Mucosa of descending colon (tissue), 3 donors: ENCODE measurements at regions not wholly inside any gene's neighbourhood (a gene's known extent, or its start where the extent isn't known, plus 50 kb on each side); places are given as distances from the start of the nearest gene placed in this dataset.

Source experiments
- ATAC-seq: fragments of 200-7000 bp; cut with Tn5 transposase; one replicate; pipeline ENCODE4 v1.9.1; 2020; ENCODE audit warnings: mild to moderate bottlenecking, moderate library complexity
- DNase-seq, 3 donors: peaks; one replicate each; pipeline ENCODE4 v3.0.0-alpha.2; 2020
- H3K36me3 ChIP-seq: fragments of 200-600 bp; one replicate; pipeline ENCODE4 v1.8.0; 2021; ENCODE audit warnings: low read depth, mild to moderate bottlenecking
- H3K4me1 ChIP-seq: fragments of 200-600 bp; one replicate; pipeline ENCODE4 v1.8.0; 2021; ENCODE audit warnings: low read depth, mild to moderate bottlenecking
- H3K4me3 ChIP-seq: fragments of 200-600 bp; one replicate; pipeline ENCODE4 v1.8.0; 2021; ENCODE audit warnings: mild to moderate bottlenecking
- H3K9me3 ChIP-seq: fragments of 200-600 bp; one replicate; pipeline ENCODE4 v1.8.0; 2021; ENCODE audit warnings: mild to moderate bottlenecking
- intact Hi-C, 2 donors: fragments of 100-400 bp; cut with DNase I in 1 of 2; cut with micrococcal nuclease in 1 of 2; formaldehyde crosslinking; loops; one replicate each; pipeline versions ENCODE4 v1.11.0 to v1.11.1; 2022; cut with DNase I, micrococcal nuclease
- TF ChIP-seq, protein P1 (sequence below): fragments of 200-600 bp; IDR thresholded peaks from one replicate; pipeline ENCODE4 v1.8.0; 2022; ENCODE audit warnings: antibody characterized with exemption, mild to moderate bottlenecking
- donor health status: DM: no; HTN: no; CAD: no; lungs with moderate emphysema.
- donor health status: DM: no; HTN: no; CAD: no.
- donor health status: DM: no; HTN: yes; CAD: no.

DNA sequence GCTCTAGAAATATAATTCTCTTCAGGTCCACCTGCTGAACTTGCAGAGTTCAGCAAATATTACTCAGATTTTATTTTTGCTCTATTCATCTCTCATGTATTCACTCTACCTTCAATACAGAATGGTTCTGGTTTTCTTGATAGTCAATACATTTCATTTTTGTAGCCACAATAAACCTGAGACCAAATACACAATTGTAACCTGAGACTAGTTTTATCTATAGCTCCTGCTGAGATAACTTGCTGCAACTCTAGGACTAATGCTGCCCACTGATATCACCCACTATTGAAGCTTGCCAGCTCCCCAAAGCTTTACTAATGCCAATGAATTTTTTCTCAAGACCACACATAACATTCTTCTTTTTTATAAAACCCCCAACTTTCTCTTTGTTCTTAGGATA lies 229.3 kb downstream of the NSUN3 start:
- Histone ChIP-seq H3K4me3 (no peak overlapping the region), H3K9me3 (no peaks in the 10 kb centered on the region), H3K36me3 (no peaks in the 10 kb centered on the region), H3K4me1 (peaks cover 3% of the 10 kb centered on the region)
- no peak for ATAC-seq
- no peak for DNase-seq
- intact Hi-C loops: no loop called here
- TF ChIP-seq, protein P1, sequence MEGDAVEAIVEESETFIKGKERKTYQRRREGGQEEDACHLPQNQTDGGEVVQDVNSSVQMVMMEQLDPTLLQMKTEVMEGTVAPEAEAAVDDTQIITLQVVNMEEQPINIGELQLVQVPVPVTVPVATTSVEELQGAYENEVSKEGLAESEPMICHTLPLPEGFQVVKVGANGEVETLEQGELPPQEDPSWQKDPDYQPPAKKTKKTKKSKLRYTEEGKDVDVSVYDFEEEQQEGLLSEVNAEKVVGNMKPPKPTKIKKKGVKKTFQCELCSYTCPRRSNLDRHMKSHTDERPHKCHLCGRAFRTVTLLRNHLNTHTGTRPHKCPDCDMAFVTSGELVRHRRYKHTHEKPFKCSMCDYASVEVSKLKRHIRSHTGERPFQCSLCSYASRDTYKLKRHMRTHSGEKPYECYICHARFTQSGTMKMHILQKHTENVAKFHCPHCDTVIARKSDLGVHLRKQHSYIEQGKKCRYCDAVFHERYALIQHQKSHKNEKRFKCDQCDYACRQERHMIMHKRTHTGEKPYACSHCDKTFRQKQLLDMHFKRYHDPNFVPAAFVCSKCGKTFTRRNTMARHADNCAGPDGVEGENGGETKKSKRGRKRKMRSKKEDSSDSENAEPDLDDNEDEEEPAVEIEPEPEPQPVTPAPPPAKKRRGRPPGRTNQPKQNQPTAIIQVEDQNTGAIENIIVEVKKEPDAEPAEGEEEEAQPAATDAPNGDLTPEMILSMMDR: no peak

DNA sequence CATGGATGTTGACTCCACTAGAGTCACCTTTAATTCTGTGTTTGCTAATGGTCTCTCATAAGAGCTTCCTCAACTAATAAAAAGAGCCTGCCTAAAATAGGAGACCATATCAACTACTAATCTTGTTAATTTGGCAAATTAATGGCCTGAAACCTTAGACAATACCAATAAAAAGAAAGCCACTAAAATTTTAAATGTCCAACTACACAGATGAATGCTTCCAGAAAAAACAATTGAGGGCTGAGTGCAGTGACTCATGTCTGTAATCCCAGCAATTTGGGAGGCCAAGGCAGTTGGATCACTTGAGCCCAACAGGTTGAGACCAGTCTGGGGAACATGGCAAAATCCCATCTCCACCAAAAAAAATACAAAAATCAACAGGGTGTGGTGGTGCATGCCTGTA lies 230.9 kb downstream of the NSUN3 start:
- DNase-seq (no peak), ATAC-seq (no peak)
- intact Hi-C loops: no loop called here
- H3K4me3 ChIP-seq: no peak overlapping the region
- peaks cover 3% of the 10 kb centered on the region for H3K4me1 ChIP-seq
- no peaks in the 10 kb centered on the region for H3K9me3 ChIP-seq
- TF ChIP-seq, protein P1: no peak
- H3K36me3 ChIP-seq: no peaks in the 10 kb centered on the region

DNA sequence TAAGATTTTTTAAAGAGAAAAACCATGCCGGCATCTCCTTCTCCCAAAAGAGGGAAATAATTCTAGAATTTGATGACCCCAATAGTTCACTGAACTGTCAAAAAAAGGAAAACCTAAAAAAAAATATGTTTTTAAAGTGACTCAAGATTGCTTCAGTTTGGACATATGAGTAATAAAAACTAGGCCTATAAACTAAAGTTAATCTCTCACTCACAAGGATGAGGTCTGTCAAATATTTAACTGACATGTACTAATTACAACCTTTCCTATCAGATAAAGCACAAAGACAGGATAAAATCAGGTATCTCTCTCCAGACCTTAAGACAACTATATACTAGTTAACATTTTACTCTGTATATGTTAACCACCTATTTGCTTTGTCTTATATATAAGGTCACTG lies 231.9 kb downstream of the NSUN3 start:
- ATAC-seq (peak; percentile 82), DNase-seq (no peak)
- intact Hi-C loops: no loop called here

DNA sequence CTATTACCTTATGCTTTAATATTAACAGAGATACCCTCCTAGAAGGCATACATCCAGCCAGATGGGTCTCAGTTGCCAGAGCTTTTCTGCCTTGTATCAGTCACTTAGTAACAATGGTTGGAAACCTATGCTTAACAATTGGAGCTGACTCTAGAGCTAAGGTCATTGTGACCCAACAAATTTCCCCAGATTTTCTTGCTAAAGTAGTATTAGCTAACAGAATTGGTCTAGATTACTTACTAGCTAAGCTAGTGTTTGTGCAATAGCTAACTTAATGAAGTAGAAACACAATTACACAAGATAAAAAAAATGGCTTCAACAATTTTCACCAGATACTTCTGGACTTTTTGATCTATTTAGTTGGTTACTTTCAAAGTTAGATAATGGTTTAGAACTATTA lies 236.9 kb downstream of the NSUN3 start:
- TF ChIP-seq, protein P1: no peak
- H3K4me1 ChIP-seq: no peaks in the 10 kb centered on the region
- no peaks in the 10 kb centered on the region for H3K9me3 ChIP-seq
- no peak overlapping the region for H3K4me3 ChIP-seq
- DNase-seq (no peak), ATAC-seq (no peak)
- no peaks in the 10 kb centered on the region for H3K36me3 ChIP-seq
- intact Hi-C loops: no loop called here

More for the DNA sequence above, 231.9 kb downstream of the NSUN3 start:
- peaks cover 3% of the 10 kb centered on the region for H3K4me1 ChIP-seq
- TF ChIP-seq, protein P1: no peak
- H3K4me3 ChIP-seq: no peak overlapping the region
- H3K36me3 ChIP-seq: no peaks in the 10 kb centered on the region
- H3K9me3 ChIP-seq: no peaks in the 10 kb centered on the region

DNA sequence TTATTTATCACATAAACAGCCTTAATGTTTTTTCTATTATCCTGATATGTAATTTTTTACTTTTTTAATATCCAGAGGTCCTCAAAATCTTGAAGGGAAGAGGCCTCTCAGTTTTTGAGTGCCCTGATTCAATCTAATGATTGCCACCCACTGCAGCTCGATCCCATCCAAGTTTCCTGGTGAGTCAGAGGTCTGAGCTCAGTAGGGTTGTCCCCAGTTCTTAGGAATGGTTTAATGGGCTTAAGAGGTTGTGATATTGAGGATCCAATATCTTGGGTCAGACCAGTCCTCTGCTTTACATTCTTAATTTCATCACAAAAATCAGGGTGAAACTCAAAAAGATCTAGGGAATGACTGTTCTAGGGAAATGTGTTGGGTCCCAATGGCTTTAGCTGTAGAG lies 238.5 kb downstream of the NSUN3 start:
- H3K9me3 ChIP-seq: no peaks in the 10 kb centered on the region
- no peak overlapping the region for H3K4me3 ChIP-seq
- TF ChIP-seq, protein P1: no peak
- intact Hi-C loops: no loop called here
- ATAC-seq (no peak), DNase-seq (no peak)
- no peaks in the 10 kb centered on the region for H3K36me3 ChIP-seq
- H3K4me1 ChIP-seq: no peaks in the 10 kb centered on the region

DNA sequence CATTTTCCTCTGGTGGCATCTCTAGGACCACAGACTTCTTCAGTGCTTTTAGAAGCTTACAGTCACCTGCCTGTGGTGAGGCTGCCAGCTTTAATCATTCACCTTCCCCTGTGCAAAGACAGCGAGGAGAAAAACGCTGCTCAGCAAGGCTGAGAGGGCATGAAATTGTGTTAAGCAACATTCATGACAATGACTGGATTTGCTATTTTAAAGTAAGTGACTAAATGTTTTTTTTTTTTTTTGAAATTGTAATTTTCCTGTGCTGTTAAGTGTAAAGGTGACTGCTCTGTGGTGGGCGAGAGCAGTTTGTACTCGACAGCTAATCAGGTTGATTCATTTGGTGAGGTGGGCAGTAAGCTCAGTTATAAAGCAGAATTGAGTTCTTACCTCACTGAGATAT lies 240.4 kb downstream of the NSUN3 start:
- DNase-seq: no peak
- Histone ChIP-seq H3K36me3 (no peaks in the 10 kb centered on the region), H3K4me3 (no peak overlapping the region), H3K4me1 (no peaks in the 10 kb centered on the region), H3K9me3 (no peaks in the 10 kb centered on the region)
- ATAC-seq: no peak
- TF ChIP-seq, protein P1: no peak
- intact Hi-C loops: no loop called here
